Liver (tissue), 8 donors: ENCODE measurements at regions not wholly inside any gene's neighbourhood (a gene's known extent, or its start where the extent isn't known, plus 50 kb on each side); places are given as distances from the start of the nearest gene placed in this dataset.

Experiments used
- DNase-seq: peaks from one replicate; pipeline ENCODE4 v3.0.0-alpha.2; 2017; ENCODE audit warnings: low spot score
- H3K27ac ChIP-seq, 2 donors: one replicate each; pipeline ENCODE4 v1.7.0; 2013; ENCODE audit warnings: inconsistent platforms in 2 of 2, low read length in 2 of 2, control low read depth in 1 of 2, low read depth in 1 of 2, mild to moderate bottlenecking in 1 of 2
- H3K27me3 ChIP-seq, 4 donors: one replicate each; pipeline versions ENCODE4 v1.6.1 to v1.7.0; 2013; ENCODE audit warnings: low read length in 3 of 4, inconsistent platforms in 1 of 4, mild to moderate bottlenecking in 1 of 4, moderate library complexity in 1 of 4; ENCODE audit not compliant: control insufficient read depth in 4 of 4, insufficient read depth in 4 of 4
- H3K36me3 ChIP-seq, 4 donors: one replicate each; pipeline versions ENCODE4 v1.6.1 to v1.7.0; 2013; ENCODE audit warnings: low read length in 3 of 4, mild to moderate bottlenecking in 3 of 4, low read depth in 1 of 4, moderate library complexity in 1 of 4; ENCODE audit not compliant: control insufficient read depth in 4 of 4, insufficient read depth in 3 of 4
- H3K4me1 ChIP-seq, 4 donors: one replicate each; pipeline versions ENCODE4 v1.6.1 to v1.7.0; 2013; ENCODE audit warnings: low read length in 3 of 4, mild to moderate bottlenecking in 3 of 4, moderate library complexity in 1 of 4; ENCODE audit not compliant: control insufficient read depth in 4 of 4, insufficient read depth in 4 of 4
- H3K4me3 ChIP-seq, 3 donors: one replicate each; pipeline versions ENCODE4 v1.6.1 to v1.7.0; 2013; ENCODE audit warnings: low read length in 3 of 3, control low read depth in 1 of 3, low read depth in 1 of 3, mild to moderate bottlenecking in 1 of 3
- H3K9ac ChIP-seq, 2 donors: one replicate each; pipeline ENCODE4 v1.7.0; 2013; ENCODE audit warnings: low read length in 2 of 2, mild to moderate bottlenecking in 2 of 2, moderate library complexity in 2 of 2, control low read depth in 1 of 2, low read depth in 1 of 2
- H3K9me3 ChIP-seq, 4 donors: one replicate each; pipeline versions ENCODE4 v1.6.1 to v1.7.0; 2013; ENCODE audit warnings: low read length in 3 of 4; ENCODE audit not compliant: control insufficient read depth in 4 of 4
- EGR1 ChIP-seq, 2 donors: IDR thresholded peaks; 2 replicates each; pipeline ENCODE4 v1.6.1; 2016 to 2018; ENCODE audit warnings: antibody characterized with exemption in 2 of 2, low read depth in 2 of 2
- FOXA1 ChIP-seq: IDR thresholded peaks from 2 replicates; pipeline ENCODE4 v1.6.1; 2016; ENCODE audit warnings: antibody characterized with exemption
- FOXA2 ChIP-seq: IDR thresholded peaks from 2 replicates; pipeline ENCODE4 v1.6.1; 2016; ENCODE audit warnings: antibody characterized with exemption
- GABPA ChIP-seq, 2 donors: IDR thresholded peaks in 1 of 2; conservative IDR thresholded peaks in 1 of 2; 2 replicates each; pipeline ENCODE4 v1.6.1; 2016; ENCODE audit warnings: antibody characterized with exemption in 2 of 2, mild to moderate bottlenecking in 1 of 2, moderate library complexity in 1 of 2
- HNF4A ChIP-seq, 2 donors: conservative IDR thresholded peaks; 2 replicates each; pipeline ENCODE4 v1.6.1; 2016; ENCODE audit warnings: antibody characterized with exemption in 2 of 2, mild to moderate bottlenecking in 2 of 2
- HNF4G ChIP-seq: IDR thresholded peaks from 2 replicates; pipeline ENCODE4 v1.6.1; 2016; ENCODE audit warnings: antibody characterized with exemption
- JUND ChIP-seq, 2 donors: IDR thresholded peaks; 2 replicates each; pipeline ENCODE4 v1.6.1; 2016; ENCODE audit warnings: antibody characterized with exemption in 2 of 2
- NR2F2 ChIP-seq: IDR thresholded peaks from 2 replicates; pipeline ENCODE4 v1.6.1; 2016; ENCODE audit warnings: antibody characterized with exemption
- RAD21 ChIP-seq, 2 donors: IDR thresholded peaks; 2 replicates each; pipeline ENCODE4 v1.6.1; 2016; ENCODE audit warnings: antibody characterized with exemption in 2 of 2, mild to moderate bottlenecking in 2 of 2
- RXRA ChIP-seq, 2 donors: IDR thresholded peaks; 2 replicates each; pipeline ENCODE4 v1.6.1; 2017 to 2018; ENCODE audit warnings: antibody characterized with exemption in 2 of 2, mild to moderate bottlenecking in 1 of 2
- TAF1 ChIP-seq: conservative IDR thresholded peaks from 2 replicates; pipeline ENCODE4 v1.6.1; 2016; ENCODE audit warnings: antibody characterized with exemption, mild to moderate bottlenecking
- WGBS: extraction: QIAGEN DNeasy Blood & Tissue Kit; methylation state at CpG from one replicate; pipeline ENCODE4 v1.1.7; 2013; 5-methylcytosine and 5-hydroxymethylcytosine counted together
- TF ChIP-seq, protein P1 (sequence below): IDR thresholded peaks from 2 replicates; pipeline ENCODE4 v1.6.1; 2016; ENCODE audit warnings: antibody characterized with exemption, mild to moderate bottlenecking
- TF ChIP-seq, protein P2 (sequence below): IDR thresholded peaks from 2 replicates; pipeline ENCODE4 v1.6.1; 2016; ENCODE audit warnings: antibody characterized with exemption
- TF ChIP-seq, protein P3 (sequence below): IDR thresholded peaks from 2 replicates; pipeline ENCODE4 v1.6.1; 2016; ENCODE audit warnings: antibody characterized with exemption
- TF ChIP-seq, protein P4 (sequence below): fragments of 150-350 bp; IDR thresholded peaks from 2 replicates; pipeline ENCODE4 v1.5.1; 2017; ENCODE audit warnings: improper control_type of control experiment, low read depth, low read length; ENCODE audit not compliant: missing input control
- TF ChIP-seq, protein P5 (sequence below): IDR thresholded peaks from 2 replicates; pipeline ENCODE4 v1.6.1; 2016; ENCODE audit warnings: antibody characterized with exemption
- donor health status: healthy.
- donor health status: healthy.
- donor health status: healthy.
- donor health status: healthy.
- donor health status: healthy.

DNA sequence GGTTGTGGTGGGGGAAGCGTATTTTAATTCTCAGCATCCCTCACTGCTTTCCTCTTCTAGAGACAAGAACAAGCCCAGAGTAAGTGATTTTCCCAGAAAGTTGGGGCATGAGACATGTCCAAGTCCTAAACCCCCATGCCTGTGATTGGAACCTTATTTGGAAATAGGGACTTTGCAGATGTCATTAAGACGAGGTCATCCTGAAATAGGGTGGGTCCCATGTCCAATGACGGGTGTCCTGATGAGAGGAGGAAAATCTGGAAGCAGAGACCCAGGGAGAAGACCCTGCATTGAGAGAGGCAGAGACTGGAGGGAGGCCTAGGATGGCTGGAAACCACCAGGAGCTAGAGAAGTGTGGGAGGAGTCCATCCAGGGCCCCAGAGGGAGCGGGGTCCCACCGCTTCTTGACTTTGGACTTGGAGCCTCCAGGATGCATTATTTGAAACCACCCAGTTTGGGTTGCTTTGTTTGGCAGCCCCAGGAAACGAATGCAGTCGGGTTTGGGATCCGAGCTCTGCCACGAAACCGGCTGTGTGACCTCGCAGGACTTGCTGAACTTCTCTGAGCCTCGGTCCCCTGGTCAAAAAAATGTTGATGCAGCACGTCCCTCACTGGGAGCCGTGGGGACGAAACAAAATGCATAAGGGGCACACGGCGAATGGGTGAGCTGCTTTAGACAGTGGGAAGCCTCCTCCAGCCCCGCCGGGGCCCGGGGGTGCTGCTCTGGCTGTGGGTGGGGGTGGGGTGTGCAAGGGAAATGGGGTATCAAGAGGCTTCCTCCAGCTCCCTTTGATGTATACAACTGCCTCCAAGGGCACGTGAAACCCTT, 113.9 kb downstream of the CPZ start:
- H3K27me3 ChIP-seq = peaks cover 0 to 4% (median 0%) of the 10 kb centered on the region in 4 donors
- TF ChIP-seq TAF1 = no peak
- no peak for TF ChIP-seq EGR1 (IDR thresholded peaks at IDR 0.05; ENCODE audit: low read depth in 2 of 2)
- no peak for TF ChIP-seq FOXA1
- TF ChIP-seq, protein P1, sequence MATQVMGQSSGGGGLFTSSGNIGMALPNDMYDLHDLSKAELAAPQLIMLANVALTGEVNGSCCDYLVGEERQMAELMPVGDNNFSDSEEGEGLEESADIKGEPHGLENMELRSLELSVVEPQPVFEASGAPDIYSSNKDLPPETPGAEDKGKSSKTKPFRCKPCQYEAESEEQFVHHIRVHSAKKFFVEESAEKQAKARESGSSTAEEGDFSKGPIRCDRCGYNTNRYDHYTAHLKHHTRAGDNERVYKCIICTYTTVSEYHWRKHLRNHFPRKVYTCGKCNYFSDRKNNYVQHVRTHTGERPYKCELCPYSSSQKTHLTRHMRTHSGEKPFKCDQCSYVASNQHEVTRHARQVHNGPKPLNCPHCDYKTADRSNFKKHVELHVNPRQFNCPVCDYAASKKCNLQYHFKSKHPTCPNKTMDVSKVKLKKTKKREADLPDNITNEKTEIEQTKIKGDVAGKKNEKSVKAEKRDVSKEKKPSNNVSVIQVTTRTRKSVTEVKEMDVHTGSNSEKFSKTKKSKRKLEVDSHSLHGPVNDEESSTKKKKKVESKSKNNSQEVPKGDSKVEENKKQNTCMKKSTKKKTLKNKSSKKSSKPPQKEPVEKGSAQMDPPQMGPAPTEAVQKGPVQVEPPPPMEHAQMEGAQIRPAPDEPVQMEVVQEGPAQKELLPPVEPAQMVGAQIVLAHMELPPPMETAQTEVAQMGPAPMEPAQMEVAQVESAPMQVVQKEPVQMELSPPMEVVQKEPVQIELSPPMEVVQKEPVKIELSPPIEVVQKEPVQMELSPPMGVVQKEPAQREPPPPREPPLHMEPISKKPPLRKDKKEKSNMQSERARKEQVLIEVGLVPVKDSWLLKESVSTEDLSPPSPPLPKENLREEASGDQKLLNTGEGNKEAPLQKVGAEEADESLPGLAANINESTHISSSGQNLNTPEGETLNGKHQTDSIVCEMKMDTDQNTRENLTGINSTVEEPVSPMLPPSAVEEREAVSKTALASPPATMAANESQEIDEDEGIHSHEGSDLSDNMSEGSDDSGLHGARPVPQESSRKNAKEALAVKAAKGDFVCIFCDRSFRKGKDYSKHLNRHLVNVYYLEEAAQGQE = no peak

DNA sequence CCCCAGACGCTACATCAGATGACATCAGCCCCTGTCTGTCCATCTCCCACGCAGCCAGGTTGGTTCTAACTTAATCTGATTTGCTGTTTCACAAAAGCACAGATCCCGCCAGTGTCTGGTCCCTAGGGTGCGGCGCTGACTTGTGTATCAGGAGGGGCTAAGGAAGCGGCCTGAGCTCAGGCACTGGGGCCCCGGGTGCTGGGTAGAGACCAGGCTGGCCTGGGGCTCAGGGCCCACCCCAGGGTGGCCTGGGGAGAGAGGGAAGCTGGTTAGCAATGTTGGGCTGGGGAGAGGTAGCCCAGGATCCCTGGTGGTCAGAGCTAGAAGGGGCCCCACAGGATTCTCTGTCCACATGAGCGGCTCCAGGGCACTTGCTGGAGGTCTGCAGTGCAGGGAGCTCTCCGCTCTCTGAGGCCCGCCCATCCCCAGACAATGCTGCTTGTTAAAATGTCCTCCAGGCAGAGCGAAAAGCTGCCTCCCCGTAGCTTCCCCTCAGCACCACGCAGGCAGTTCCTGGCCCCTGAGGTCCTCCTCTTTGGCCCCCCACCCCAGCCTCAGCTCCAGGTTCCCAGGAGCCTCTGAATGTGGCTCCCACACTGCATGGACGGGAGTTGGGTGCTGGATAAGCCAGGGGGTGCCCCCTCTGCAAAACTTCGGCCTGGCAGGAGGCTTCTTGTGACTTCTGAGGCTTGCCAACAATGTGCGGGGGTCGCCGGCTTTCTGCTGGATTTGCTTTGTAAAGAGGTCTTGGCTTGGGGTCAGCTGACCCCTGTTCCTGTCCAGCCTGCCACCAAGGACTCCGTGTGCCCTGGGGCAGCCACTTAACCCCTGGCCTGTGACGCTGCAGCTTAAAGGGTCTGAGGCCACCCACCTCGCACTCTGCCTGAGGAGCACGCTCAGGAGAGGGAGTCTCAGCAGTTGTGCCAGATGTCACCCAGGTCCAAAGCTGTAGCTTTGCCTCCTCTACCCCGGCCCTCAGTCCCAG, 112.9 kb downstream of the CPZ start:
- DNase-seq = no peak
- WGBS = 58% methylated on average over 23 of the region's 23 CpGs

More for the DNA sequence above, 113.9 kb downstream of the CPZ start:
- DNase-seq = no peak
- Histone ChIP-seq H3K4me3 (no peak overlapping the region), H3K4me1 (no peaks in the 10 kb centered on the region), H3K9ac (no peak overlapping the region), H3K36me3 (no peaks in the 10 kb centered on the region), H3K9me3 (no peaks in the 10 kb centered on the region), H3K27ac (no peak overlapping the region)
- 63% methylated on average over 21 of the region's 21 CpGs for WGBS

More for the DNA sequence above, 112.9 kb downstream of the CPZ start:
- Histone ChIP-seq H3K9ac (no peak overlapping the region), H3K4me3 (no peak overlapping the region), H3K36me3 (no peaks in the 10 kb centered on the region), H3K27ac (no peak overlapping the region), H3K27me3 (peaks cover 0 to 4% (median 0%) of the 10 kb centered on the region in 4 donors), H3K4me1 (no peaks in the 10 kb centered on the region), H3K9me3 (no peaks in the 10 kb centered on the region)
- no peak for TF ChIP-seq JUND (IDR thresholded peaks at IDR 0.05)
- no peak for TF ChIP-seq HNF4A (conservative IDR thresholded peaks at IDR 0.05)
- no peak for TF ChIP-seq NR2F2
- no peak for TF ChIP-seq RAD21 (IDR thresholded peaks at IDR 0.05)
- TF ChIP-seq, protein P2, sequence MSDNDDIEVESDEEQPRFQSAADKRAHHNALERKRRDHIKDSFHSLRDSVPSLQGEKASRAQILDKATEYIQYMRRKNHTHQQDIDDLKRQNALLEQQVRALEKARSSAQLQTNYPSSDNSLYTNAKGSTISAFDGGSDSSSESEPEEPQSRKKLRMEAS = no peak
- TF ChIP-seq, protein P3, sequence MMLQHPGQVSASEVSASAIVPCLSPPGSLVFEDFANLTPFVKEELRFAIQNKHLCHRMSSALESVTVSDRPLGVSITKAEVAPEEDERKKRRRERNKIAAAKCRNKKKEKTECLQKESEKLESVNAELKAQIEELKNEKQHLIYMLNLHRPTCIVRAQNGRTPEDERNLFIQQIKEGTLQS = no peak
- TF ChIP-seq RXRA (IDR thresholded peaks at IDR 0.05) = no peak
- TF ChIP-seq, protein P4, sequence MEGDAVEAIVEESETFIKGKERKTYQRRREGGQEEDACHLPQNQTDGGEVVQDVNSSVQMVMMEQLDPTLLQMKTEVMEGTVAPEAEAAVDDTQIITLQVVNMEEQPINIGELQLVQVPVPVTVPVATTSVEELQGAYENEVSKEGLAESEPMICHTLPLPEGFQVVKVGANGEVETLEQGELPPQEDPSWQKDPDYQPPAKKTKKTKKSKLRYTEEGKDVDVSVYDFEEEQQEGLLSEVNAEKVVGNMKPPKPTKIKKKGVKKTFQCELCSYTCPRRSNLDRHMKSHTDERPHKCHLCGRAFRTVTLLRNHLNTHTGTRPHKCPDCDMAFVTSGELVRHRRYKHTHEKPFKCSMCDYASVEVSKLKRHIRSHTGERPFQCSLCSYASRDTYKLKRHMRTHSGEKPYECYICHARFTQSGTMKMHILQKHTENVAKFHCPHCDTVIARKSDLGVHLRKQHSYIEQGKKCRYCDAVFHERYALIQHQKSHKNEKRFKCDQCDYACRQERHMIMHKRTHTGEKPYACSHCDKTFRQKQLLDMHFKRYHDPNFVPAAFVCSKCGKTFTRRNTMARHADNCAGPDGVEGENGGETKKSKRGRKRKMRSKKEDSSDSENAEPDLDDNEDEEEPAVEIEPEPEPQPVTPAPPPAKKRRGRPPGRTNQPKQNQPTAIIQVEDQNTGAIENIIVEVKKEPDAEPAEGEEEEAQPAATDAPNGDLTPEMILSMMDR = no peak
- TF ChIP-seq, protein P1 = no peak
- no peak for TF ChIP-seq GABPA (IDR thresholded peaks at IDR 0.05 in 1 of 2, conservative IDR thresholded peaks at IDR 0.05 in 1 of 2)
- TF ChIP-seq HNF4G = no peak
- TF ChIP-seq FOXA1 = no peak
- TF ChIP-seq, protein P5, sequence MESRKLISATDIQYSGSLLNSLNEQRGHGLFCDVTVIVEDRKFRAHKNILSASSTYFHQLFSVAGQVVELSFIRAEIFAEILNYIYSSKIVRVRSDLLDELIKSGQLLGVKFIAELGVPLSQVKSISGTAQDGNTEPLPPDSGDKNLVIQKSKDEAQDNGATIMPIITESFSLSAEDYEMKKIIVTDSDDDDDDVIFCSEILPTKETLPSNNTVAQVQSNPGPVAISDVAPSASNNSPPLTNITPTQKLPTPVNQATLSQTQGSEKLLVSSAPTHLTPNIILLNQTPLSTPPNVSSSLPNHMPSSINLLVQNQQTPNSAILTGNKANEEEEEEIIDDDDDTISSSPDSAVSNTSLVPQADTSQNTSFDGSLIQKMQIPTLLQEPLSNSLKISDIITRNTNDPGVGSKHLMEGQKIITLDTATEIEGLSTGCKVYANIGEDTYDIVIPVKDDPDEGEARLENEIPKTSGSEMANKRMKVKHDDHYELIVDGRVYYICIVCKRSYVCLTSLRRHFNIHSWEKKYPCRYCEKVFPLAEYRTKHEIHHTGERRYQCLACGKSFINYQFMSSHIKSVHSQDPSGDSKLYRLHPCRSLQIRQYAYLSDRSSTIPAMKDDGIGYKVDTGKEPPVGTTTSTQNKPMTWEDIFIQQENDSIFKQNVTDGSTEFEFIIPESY = no peak
- TF ChIP-seq EGR1 (IDR thresholded peaks at IDR 0.05; ENCODE audit: low read depth in 2 of 2) = no peak
- TF ChIP-seq FOXA2 = no peak
